PC-3 (cell line): ENCODE measurements at regions not wholly inside any gene's neighbourhood (a gene's known extent, or its start where the extent isn't known, plus 50 kb on each side); places are given as distances from the start of the nearest gene placed in this dataset.
A peak's percentile ranks its signal among the peaks of the same experiment; 100 is the strongest.

ENCODE experiments used
- ATAC-seq: fragments of 200-7000 bp; cut with Tn5 transposase; 2 replicates; pipeline ENCODE4 v1.9.1; 2020; ENCODE audit warnings: mild to moderate bottlenecking, moderate library complexity
- BruUV-seq: library from RNA; stranded (reverse); fragments of 400-500 nt; replicated peaks from 2 replicates; lab custom pipeline; 2021; lab: Mats Ljungman, UMichigan
- CTCF ChIA-PET: fragments of 300-600 bp; sonication (Branson Sonifier 250); formaldehyde crosslinking; loops from one replicate; lab custom pipeline; 2022; ENCODE audit warnings: antibody characterized with exemption; lab: Charles Lee
- POLR2A ChIA-PET: fragments of 300-600 bp; sonication (Branson Sonifier 250); formaldehyde crosslinking; loops from one replicate; lab custom pipeline; 2022; ENCODE audit warnings: antibody characterized with exemption; ENCODE audit not compliant: unreplicated experiment; lab: Charles Lee
- DNase-seq: peaks from one replicate; pipeline ENCODE4 v3.0.0-alpha.2; 2015
- H2AFZ ChIP-seq: fragments of 300-600 bp; sonication (generic); 2 replicates; pipeline ENCODE4 v1.6.0; 2016; ENCODE audit warnings: antibody characterized with exemption, low read length
- H3F3A ChIP-seq: fragments of 300-600 bp; sonication (generic); one replicate; pipeline ENCODE4 v1.6.0; 2017; ENCODE audit warnings: antibody characterized with exemption, low read length, control low read depth, mild to moderate bottlenecking; ENCODE audit not compliant: unreplicated experiment
- H3K27ac ChIP-seq: fragments of 300-600 bp; sonication (generic); 2 replicates; pipeline ENCODE4 v1.5.1; 2016; ENCODE audit warnings: mild to moderate bottlenecking, low read length
- H3K27me3 ChIP-seq: fragments of 300-600 bp; sonication (generic); 2 replicates; pipeline ENCODE4 v1.6.1; 2016; ENCODE audit warnings: low read length, mixed read lengths
- H3K36me3 ChIP-seq: fragments of 300-600 bp; sonication (generic); 2 replicates; pipeline ENCODE4 v1.6.1; 2016; ENCODE audit warnings: low read depth, mixed run types, low read length, mixed read lengths
- H3K4me1 ChIP-seq: fragments of 300-600 bp; sonication (generic); 2 replicates; pipeline ENCODE4 v1.5.1; 2016; ENCODE audit warnings: low read length; ENCODE audit not compliant: insufficient read depth
- H3K4me2 ChIP-seq: fragments of 300-600 bp; sonication (generic); 2 replicates; pipeline ENCODE4 v1.6.0; 2016; ENCODE audit warnings: low read length
- H3K4me3 ChIP-seq: fragments of 300-600 bp; sonication (generic); 2 replicates; pipeline ENCODE4 v1.5.1; 2016; ENCODE audit warnings: mild to moderate bottlenecking, low read length, mixed read lengths
- H3K79me2 ChIP-seq: fragments of 300-600 bp; sonication (generic); 2 replicates; pipeline ENCODE4 v1.6.1; 2017; ENCODE audit warnings: low read length, mixed read lengths
- H3K9ac ChIP-seq: fragments of 300-600 bp; sonication (generic); 2 replicates; pipeline ENCODE4 v1.6.0; 2016; ENCODE audit warnings: mild to moderate bottlenecking, low read length
- H3K9me2 ChIP-seq: fragments of 300-600 bp; sonication (generic); replicated peaks from 2 replicates; pipeline ENCODE4 v1.6.1; 2016; ENCODE audit warnings: mixed run types, low read length, mixed read lengths
- H3K9me3 ChIP-seq: fragments of 300-600 bp; sonication (generic); 2 replicates; pipeline ENCODE4 v1.6.1; 2016; ENCODE audit warnings: low read length, mixed read lengths
- H4K20me1 ChIP-seq: fragments of 300-600 bp; sonication (generic); 2 replicates; pipeline ENCODE4 v1.6.1; 2016; ENCODE audit warnings: low read length, mixed read lengths
- EZH2 ChIP-seq: fragments of 300-600 bp; sonication (generic); IDR thresholded peaks from one replicate; pipeline ENCODE4 v1.6.1; 2017; ENCODE audit warnings: antibody characterized with exemption, mild to moderate bottlenecking, low read length; ENCODE audit not compliant: unreplicated experiment
- EZH2phosphoT487 ChIP-seq: fragments of 300-600 bp; sonication (generic); IDR thresholded peaks from 2 replicates; pipeline ENCODE4 v1.6.1; 2018; ENCODE audit warnings: mild to moderate bottlenecking, antibody characterized with exemption, low read length, borderline replicate concordance
- intact Hi-C: fragments of 100-400 bp; cut with micrococcal nuclease; formaldehyde crosslinking; loops from 2 replicates; pipeline ENCODE4 v1.9.0; 2023
- TF ChIP-seq, protein P1 (sequence below): fragments of 300-600 bp; sonication (generic); conservative IDR thresholded peaks from 2 replicates; pipeline ENCODE4 v1.5.1; 2017; ENCODE audit warnings: antibody characterized with exemption, low read depth, mild to moderate bottlenecking, low read length

DNA sequence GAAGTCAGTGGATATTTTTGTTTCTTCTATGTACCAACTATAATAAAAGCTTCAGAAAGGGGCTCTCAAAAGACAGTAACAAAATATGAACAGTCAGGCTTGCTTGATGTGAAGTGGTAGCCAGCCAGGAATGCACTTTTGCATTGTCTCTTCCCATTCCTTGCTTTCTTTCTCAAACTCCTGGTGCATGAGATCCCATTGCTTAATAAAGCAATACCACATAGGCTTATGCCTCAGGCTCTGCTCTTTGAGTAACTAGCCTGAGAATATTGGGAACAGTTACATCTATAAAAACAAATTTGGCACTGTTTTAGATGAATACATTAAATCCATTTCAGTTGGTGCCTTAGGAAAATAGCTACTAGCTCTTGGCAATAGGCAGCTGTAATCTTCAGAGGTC lies 62.6 kb upstream of the ST6GAL2 start:
- CTCF ChIA-PET, result no interaction called here
- Histone ChIP-seq H3K27ac (no peak overlapping the region), H3K4me1 (peaks cover 8% of the 10 kb centered on the region; the same call in 1 of the 2 replicates), H4K20me1 (no peaks in the 10 kb centered on the region), H3K79me2 (no peaks in the 10 kb centered on the region), H3K9me3 (no peaks in the 10 kb centered on the region), H3K4me2 (no peak overlapping the region), H3K27me3 (no peaks in the 10 kb centered on the region), H2AFZ (no peak overlapping the region), H3F3A (no peaks in the 10 kb centered on the region), H3K4me3 (no peak overlapping the region), H3K9ac (no peak overlapping the region), H3K36me3 (no peaks in the 10 kb centered on the region), H3K9me2 (no peaks in the 10 kb centered on the region)
- no peak for TF ChIP-seq EZH2phosphoT487
- no peak for TF ChIP-seq EZH2
- TF ChIP-seq, protein P1, sequence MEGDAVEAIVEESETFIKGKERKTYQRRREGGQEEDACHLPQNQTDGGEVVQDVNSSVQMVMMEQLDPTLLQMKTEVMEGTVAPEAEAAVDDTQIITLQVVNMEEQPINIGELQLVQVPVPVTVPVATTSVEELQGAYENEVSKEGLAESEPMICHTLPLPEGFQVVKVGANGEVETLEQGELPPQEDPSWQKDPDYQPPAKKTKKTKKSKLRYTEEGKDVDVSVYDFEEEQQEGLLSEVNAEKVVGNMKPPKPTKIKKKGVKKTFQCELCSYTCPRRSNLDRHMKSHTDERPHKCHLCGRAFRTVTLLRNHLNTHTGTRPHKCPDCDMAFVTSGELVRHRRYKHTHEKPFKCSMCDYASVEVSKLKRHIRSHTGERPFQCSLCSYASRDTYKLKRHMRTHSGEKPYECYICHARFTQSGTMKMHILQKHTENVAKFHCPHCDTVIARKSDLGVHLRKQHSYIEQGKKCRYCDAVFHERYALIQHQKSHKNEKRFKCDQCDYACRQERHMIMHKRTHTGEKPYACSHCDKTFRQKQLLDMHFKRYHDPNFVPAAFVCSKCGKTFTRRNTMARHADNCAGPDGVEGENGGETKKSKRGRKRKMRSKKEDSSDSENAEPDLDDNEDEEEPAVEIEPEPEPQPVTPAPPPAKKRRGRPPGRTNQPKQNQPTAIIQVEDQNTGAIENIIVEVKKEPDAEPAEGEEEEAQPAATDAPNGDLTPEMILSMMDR, result no peak
- BruUV-seq, result no TSS peak
- POLR2A ChIA-PET, result no interaction called here
- no peak for DNase-seq
- no peak for ATAC-seq
- intact Hi-C loops, result no loop called here

DNA sequence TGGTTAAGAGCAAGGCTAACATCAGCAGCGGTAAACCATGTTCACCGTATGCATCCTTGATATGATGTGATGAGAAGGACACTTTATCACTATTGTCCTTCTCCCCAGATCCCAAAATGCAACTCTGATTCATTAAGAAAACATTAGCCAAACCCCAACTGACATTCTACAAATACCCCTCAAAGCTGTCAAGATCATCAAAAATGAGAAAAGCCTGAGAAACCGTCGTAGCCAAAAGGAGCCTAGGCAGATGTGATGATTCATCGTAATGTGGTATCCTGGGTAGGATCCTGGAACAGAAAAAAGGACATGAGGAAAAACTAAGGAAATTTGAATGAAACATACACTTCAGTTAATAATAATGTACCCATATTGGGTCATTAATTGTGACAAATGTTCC lies 67.3 kb upstream of the ST6GAL2 start:
- Histone ChIP-seq H3K27ac (no peak overlapping the region), H3K4me3 (no peak overlapping the region), H4K20me1 (no peaks in the 10 kb centered on the region), H3K4me1 (no peaks in the 10 kb centered on the region), H3K27me3 (no peaks in the 10 kb centered on the region), H3K9me2 (no peaks in the 10 kb centered on the region), H3K79me2 (no peaks in the 10 kb centered on the region), H2AFZ (no peak overlapping the region), H3K36me3 (no peaks in the 10 kb centered on the region), H3F3A (no peaks in the 10 kb centered on the region), H3K9ac (no peak overlapping the region), H3K9me3 (no peaks in the 10 kb centered on the region), H3K4me2 (no peak overlapping the region)
- BruUV-seq, result no TSS peak
- ChIA-PET POLR2A (no interaction called here), CTCF (no interaction called here)
- ATAC-seq (no peak), DNase-seq (no peak)
- intact Hi-C loops, result no loop called here
- TF ChIP-seq EZH2phosphoT487 (no peak), EZH2 (no peak)
- TF ChIP-seq, protein P1, result no peak

GRCh38 chr2:106953779-106954178 lies 67.8 kb upstream of the ST6GAL2 start:
- POLR2A ChIA-PET, result no interaction called here

More at GRCh38 chr2:106953779-106954178, 67.8 kb upstream of the ST6GAL2 start:
- CTCF ChIA-PET, result no interaction called here
- no peak for ATAC-seq
- Histone ChIP-seq H3K27me3 (no peaks in the 10 kb centered on the region), H2AFZ (peak overlapping the region; percentile 60), H3F3A (no peaks in the 10 kb centered on the region), H3K79me2 (no peaks in the 10 kb centered on the region), H3K9me2 (no peaks in the 10 kb centered on the region), H4K20me1 (no peaks in the 10 kb centered on the region), H3K4me2 (no peak overlapping the region), H3K4me3 (no peak overlapping the region), H3K4me1 (no peaks in the 10 kb centered on the region), H3K27ac (no peak overlapping the region), H3K36me3 (no peaks in the 10 kb centered on the region), H3K9me3 (no peaks in the 10 kb centered on the region), H3K9ac (no peak overlapping the region)
- no peak for DNase-seq
- TF ChIP-seq EZH2phosphoT487 (no peak), EZH2 (no peak)
- TF ChIP-seq, protein P1, result no peak
- BruUV-seq, result no TSS peak
- intact Hi-C loops, result no loop called here
